ENCODE measurements at regions not wholly inside any gene's neighbourhood (a gene's known extent, or its start where the extent isn't known, plus 50 kb on each side); places are given as distances from the start of the nearest gene placed in this dataset.

DNA sequence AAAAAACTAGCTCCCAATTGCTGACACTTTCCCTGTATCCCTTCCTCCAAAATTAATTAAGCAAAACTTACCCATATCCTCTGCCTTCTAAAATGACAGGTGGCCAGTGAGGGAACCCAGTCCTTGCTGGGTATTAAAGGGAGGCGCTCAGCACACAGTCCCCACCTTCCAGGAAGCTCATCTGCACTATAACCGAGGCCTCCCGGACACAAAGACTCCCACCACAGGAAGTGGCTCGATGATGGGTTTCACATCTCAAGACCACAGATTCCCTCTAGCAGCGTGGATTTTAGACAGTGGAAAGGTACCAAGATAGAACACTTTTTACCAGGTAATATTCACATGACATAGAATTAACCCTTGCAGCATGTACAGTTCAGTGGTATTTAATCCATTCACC lies 126.8 kb upstream of the NCOR2 start:
- in situ Hi-C loops (cut with HindIII; ENCODE audit: low sequenced_read_pairs), result no loop called here

GRCh38 chr12:124693111-124693723 lies 125.8 kb upstream of the NCOR2 start:
- in situ Hi-C loops (cut with HindIII; ENCODE audit: low sequenced_read_pairs), result no loop called here

More for the DNA sequence above, 126.8 kb upstream of the NCOR2 start:
- no peak overlapping the region for H3K4me3 ChIP-seq (ENCODE audit: low read depth, low read length)
- no peak for TF ChIP-seq CTCF (IDR thresholded peaks at IDR 0.05; ENCODE audit: low read depth, low read length, missing control alignments)
- DNase-seq (ENCODE audit: low read depth), result no peak

DNA sequence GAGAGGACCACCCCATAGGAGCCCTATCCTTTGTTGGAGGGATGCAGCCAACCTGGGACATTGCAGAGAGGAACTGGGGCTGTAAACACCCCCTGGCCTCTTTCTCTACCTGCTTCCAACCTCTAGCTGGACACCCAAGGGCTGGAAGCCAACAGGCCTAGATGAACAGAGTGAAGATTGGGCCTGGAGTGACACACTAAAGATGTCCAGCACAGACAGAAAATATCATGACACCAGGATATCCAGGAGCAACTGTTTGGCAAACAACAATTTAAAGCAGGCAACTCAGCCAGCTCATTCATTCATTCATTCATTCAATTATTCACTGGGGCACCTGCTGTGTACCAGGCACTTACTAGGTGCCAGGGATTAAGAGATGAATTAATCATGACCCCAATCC lies 125.0 kb upstream of the NCOR2 start:
- no peak for TF ChIP-seq CTCF (IDR thresholded peaks at IDR 0.05; ENCODE audit: low read depth, low read length, missing control alignments)
- no peak for DNase-seq (ENCODE audit: low read depth)
- no peak overlapping the region for H3K4me3 ChIP-seq (ENCODE audit: low read depth, low read length)
- in situ Hi-C loops (cut with HindIII; ENCODE audit: low sequenced_read_pairs), result no loop called here

More at GRCh38 chr12:124693111-124693723, 125.8 kb upstream of the NCOR2 start:
- no peak overlapping the region for H3K4me3 ChIP-seq (ENCODE audit: low read depth, low read length)
- no peak for DNase-seq (ENCODE audit: low read depth)
- no peak for TF ChIP-seq CTCF (IDR thresholded peaks at IDR 0.05; ENCODE audit: low read depth, low read length, missing control alignments)

GRCh38 chr12:124691429-124691828 lies 124.0 kb upstream of the NCOR2 start:
- no peak for DNase-seq (ENCODE audit: low read depth)
- in situ Hi-C loops (cut with HindIII; ENCODE audit: low sequenced_read_pairs), result no loop called here
- TF ChIP-seq CTCF (IDR thresholded peaks at IDR 0.05; ENCODE audit: low read depth, low read length, missing control alignments), result no peak
- H3K4me3 ChIP-seq (ENCODE audit: low read depth, low read length), result no peak overlapping the region

DNA sequence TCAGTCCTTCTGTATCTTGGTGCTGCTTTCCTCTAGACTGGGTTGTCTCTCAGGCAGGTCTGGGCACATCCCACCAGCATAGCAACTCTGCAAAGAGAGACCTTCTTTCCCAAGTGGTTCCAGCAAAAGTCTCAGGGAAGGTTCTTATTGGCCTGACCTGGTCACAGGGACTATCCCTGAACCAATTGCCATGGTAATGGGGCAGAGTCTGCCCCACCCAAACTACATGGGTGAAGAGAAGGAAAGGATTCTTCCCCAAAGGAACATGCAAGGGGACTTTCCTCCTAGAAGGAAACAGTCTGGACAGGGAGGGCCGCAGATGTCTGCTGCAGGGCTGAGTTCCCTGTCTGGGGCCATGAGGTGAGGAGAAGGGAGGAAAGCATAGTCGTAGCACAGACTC lies 122.2 kb upstream of the NCOR2 start:
- no peak overlapping the region for H3K4me3 ChIP-seq (ENCODE audit: low read depth, low read length)
- in situ Hi-C loops (cut with HindIII; ENCODE audit: low sequenced_read_pairs), result loop anchor here (10.0 kb wide), 1 partner anchor 65 kb away; no protein-coding TSS in a partner anchor
- TF ChIP-seq CTCF (IDR thresholded peaks at IDR 0.05; ENCODE audit: low read depth, low read length, missing control alignments), result no peak
- no peak for DNase-seq (ENCODE audit: low read depth)

GRCh38 chr12:124688356-124688992 lies 121.1 kb upstream of the NCOR2 start:
- no peak overlapping the region for H3K4me3 ChIP-seq (ENCODE audit: low read depth, low read length)
- in situ Hi-C loops (cut with HindIII; ENCODE audit: low sequenced_read_pairs), result loop anchor here (10.0 kb wide), 1 partner anchor 64 kb away; no protein-coding TSS in a partner anchor
- TF ChIP-seq CTCF (IDR thresholded peaks at IDR 0.05; ENCODE audit: low read depth, low read length, missing control alignments), result no peak
- DNase-seq (ENCODE audit: low read depth), result no peak

Data from astrocyte of the cerebellum (primary cell).